ENCODE measurements at regions not wholly inside any gene's neighbourhood (a gene's known extent, or its start where the extent isn't known, plus 50 kb on each side); places are given as distances from the start of the nearest gene placed in this dataset.

DNA sequence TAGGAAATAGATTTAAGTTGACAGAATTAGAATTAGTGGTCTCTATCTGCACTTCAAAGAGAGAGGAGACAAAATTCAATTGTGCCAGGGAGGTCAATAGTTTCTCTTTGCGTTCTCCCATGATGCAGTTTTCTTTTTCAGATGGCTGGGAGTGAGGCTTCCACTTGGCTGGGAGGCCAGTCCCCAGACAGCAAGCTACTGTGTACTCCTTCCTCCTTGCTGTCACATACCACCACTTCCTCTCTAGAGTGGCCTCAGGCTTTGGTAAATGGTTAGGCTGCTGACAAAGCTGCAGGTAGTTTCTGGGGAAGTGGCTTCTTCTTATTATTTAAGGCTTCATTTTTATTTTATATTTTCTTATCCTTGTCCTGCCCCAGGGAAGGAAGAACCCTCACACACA is 106.2 kb upstream of the HS3ST4 start:
- Histone ChIP-seq H3K9me2 (ENCODE audit: insufficient read depth, low read length) (no peaks in the 10 kb centered on the region), H2AFZ (ENCODE audit: low read depth, low read length) (no peak overlapping the region), H3K27ac (ENCODE audit: low read length) (no peak overlapping the region), H3K79me2 (replicated peaks; ENCODE audit: insufficient read depth, low read length) (no peaks in the 10 kb centered on the region), H3K4me2 (ENCODE audit: low read length) (no peak overlapping the region), H3K4me3 (ENCODE audit: low read length) (no peak overlapping the region), H3K27me3 (ENCODE audit: insufficient read depth, low read depth, low read length) (no peaks in the 10 kb centered on the region), H4K20me1 (ENCODE audit: insufficient read depth) (no peaks in the 10 kb centered on the region), H3K36me3 (ENCODE audit: insufficient read depth, low read length) (no peaks in the 10 kb centered on the region), H3F3A (ENCODE audit: insufficient read depth, low read length, poor library complexity, severe bottlenecking) (no peaks in the 10 kb centered on the region), H3K9ac (ENCODE audit: low read length) (no peak overlapping the region), H3K9me3 (ENCODE audit: low read length) (no peaks in the 10 kb centered on the region)
- no peak for TF ChIP-seq SMC3 (conservative IDR thresholded peaks at IDR 0.05; ENCODE audit: poor library complexity)
- TF ChIP-seq EP300 (conservative IDR thresholded peaks at IDR 0.05; ENCODE audit: poor library complexity, severe bottlenecking): no peak
- TF ChIP-seq, protein P1, sequence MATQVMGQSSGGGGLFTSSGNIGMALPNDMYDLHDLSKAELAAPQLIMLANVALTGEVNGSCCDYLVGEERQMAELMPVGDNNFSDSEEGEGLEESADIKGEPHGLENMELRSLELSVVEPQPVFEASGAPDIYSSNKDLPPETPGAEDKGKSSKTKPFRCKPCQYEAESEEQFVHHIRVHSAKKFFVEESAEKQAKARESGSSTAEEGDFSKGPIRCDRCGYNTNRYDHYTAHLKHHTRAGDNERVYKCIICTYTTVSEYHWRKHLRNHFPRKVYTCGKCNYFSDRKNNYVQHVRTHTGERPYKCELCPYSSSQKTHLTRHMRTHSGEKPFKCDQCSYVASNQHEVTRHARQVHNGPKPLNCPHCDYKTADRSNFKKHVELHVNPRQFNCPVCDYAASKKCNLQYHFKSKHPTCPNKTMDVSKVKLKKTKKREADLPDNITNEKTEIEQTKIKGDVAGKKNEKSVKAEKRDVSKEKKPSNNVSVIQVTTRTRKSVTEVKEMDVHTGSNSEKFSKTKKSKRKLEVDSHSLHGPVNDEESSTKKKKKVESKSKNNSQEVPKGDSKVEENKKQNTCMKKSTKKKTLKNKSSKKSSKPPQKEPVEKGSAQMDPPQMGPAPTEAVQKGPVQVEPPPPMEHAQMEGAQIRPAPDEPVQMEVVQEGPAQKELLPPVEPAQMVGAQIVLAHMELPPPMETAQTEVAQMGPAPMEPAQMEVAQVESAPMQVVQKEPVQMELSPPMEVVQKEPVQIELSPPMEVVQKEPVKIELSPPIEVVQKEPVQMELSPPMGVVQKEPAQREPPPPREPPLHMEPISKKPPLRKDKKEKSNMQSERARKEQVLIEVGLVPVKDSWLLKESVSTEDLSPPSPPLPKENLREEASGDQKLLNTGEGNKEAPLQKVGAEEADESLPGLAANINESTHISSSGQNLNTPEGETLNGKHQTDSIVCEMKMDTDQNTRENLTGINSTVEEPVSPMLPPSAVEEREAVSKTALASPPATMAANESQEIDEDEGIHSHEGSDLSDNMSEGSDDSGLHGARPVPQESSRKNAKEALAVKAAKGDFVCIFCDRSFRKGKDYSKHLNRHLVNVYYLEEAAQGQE (IDR thresholded peaks at IDR 0.05; ENCODE audit: borderline replicate concordance): no peak
- no peak for TF ChIP-seq EZH2 (IDR thresholded peaks at IDR 0.05; ENCODE audit: borderline replicate concordance, insufficient read depth, low read length, poor library complexity, severe bottlenecking)
- TF ChIP-seq TAF1 (IDR thresholded peaks at IDR 0.05; ENCODE audit: low read depth): no peak
- TF ChIP-seq RAD21 (conservative IDR thresholded peaks at IDR 0.05): no peak
- TF ChIP-seq, protein P2, sequence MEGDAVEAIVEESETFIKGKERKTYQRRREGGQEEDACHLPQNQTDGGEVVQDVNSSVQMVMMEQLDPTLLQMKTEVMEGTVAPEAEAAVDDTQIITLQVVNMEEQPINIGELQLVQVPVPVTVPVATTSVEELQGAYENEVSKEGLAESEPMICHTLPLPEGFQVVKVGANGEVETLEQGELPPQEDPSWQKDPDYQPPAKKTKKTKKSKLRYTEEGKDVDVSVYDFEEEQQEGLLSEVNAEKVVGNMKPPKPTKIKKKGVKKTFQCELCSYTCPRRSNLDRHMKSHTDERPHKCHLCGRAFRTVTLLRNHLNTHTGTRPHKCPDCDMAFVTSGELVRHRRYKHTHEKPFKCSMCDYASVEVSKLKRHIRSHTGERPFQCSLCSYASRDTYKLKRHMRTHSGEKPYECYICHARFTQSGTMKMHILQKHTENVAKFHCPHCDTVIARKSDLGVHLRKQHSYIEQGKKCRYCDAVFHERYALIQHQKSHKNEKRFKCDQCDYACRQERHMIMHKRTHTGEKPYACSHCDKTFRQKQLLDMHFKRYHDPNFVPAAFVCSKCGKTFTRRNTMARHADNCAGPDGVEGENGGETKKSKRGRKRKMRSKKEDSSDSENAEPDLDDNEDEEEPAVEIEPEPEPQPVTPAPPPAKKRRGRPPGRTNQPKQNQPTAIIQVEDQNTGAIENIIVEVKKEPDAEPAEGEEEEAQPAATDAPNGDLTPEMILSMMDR (IDR thresholded peaks at IDR 0.05; ENCODE audit: poor library complexity, severe bottlenecking): no peak
- no peak for TF ChIP-seq POLR2AphosphoS5 (IDR thresholded peaks at IDR 0.05)
- no peak for TF ChIP-seq MXI1 (conservative IDR thresholded peaks at IDR 0.05; ENCODE audit: poor library complexity, severe bottlenecking)

DNA sequence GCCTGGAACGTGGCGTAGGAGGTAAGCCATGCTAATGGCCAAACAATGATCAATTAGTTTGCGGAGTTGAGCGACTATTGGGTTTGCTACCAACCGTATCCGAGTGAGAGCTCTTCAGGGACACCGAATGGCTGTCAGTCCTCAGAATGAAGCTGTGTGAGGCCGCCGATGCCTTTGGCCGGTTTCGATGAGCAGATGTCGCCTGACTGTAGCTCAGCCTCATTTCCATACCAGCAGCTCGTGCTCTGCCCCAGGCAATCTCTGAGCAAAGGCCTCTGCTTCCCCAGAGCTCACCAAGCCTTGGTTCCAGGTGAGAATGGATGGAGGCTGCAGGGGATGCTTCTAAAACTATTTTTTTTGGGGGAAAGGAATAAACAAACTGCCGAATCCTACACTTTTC is 111.7 kb upstream of the HS3ST4 start:
- H2AFZ ChIP-seq (ENCODE audit: low read depth, low read length): no peak overlapping the region
- no peak overlapping the region for H3K4me3 ChIP-seq (ENCODE audit: low read length)
- H3K9me2 ChIP-seq (ENCODE audit: insufficient read depth, low read length): no peaks in the 10 kb centered on the region
- no peaks in the 10 kb centered on the region for H3F3A ChIP-seq (ENCODE audit: insufficient read depth, low read length, poor library complexity, severe bottlenecking)
- H3K4me2 ChIP-seq (ENCODE audit: low read length): no peak overlapping the region
- no peaks in the 10 kb centered on the region for H3K27me3 ChIP-seq (ENCODE audit: insufficient read depth, low read depth, low read length)
- no peaks in the 10 kb centered on the region for H4K20me1 ChIP-seq (ENCODE audit: insufficient read depth)
- H3K9me3 ChIP-seq (ENCODE audit: low read length): no peaks in the 10 kb centered on the region
- no peak for TF ChIP-seq EZH2 (IDR thresholded peaks at IDR 0.05; ENCODE audit: borderline replicate concordance, insufficient read depth, low read length, poor library complexity, severe bottlenecking)
- TF ChIP-seq SMC3 (conservative IDR thresholded peaks at IDR 0.05; ENCODE audit: poor library complexity): no peak
- TF ChIP-seq POLR2AphosphoS5 (IDR thresholded peaks at IDR 0.05): no peak
- TF ChIP-seq EP300 (conservative IDR thresholded peaks at IDR 0.05; ENCODE audit: poor library complexity, severe bottlenecking): no peak
- H3K9ac ChIP-seq (ENCODE audit: low read length): no peak overlapping the region
- no peak overlapping the region for H3K27ac ChIP-seq (ENCODE audit: low read length)
- no peaks in the 10 kb centered on the region for H3K79me2 ChIP-seq (replicated peaks; ENCODE audit: insufficient read depth, low read length)
- no peaks in the 10 kb centered on the region for H3K36me3 ChIP-seq (ENCODE audit: insufficient read depth, low read length)

Measured in neural cell (in vitro differentiated cells).